Stomach (tissue), 4 donors: ENCODE measurements at regions not wholly inside any gene's neighbourhood (a gene's known extent, or its start where the extent isn't known, plus 50 kb on each side); places are given as distances from the start of the nearest gene placed in this dataset.

Experiments used
- CTCF ChIP-seq, 7 experiments: fragments of 450-650 bp in 4 of 7; fragments of 200-600 bp in 3 of 7; sonication (generic) in 3 of 7; IDR thresholded peaks; one replicate each; pipeline ENCODE4 v1.5.1; 2016 to 2019; ENCODE audit warnings: antibody characterized with exemption in 7 of 7, control low read depth in 2 of 7, mild to moderate bottlenecking in 1 of 7
- EP300 ChIP-seq: sonication (generic); formaldehyde crosslinking; IDR thresholded peaks from one replicate; pipeline ENCODE4 v1.6.1; 2017; ENCODE audit warnings: antibody characterized with exemption
- POLR2A ChIP-seq, 4 donors: fragments of 450-650 bp; IDR thresholded peaks; one replicate each; pipeline ENCODE4 v1.6.1; 2016; ENCODE audit warnings: antibody characterized with exemption in 4 of 4, control low read depth in 2 of 4, mild to moderate bottlenecking in 1 of 4, moderate library complexity in 1 of 4
- POLR2AphosphoS5 ChIP-seq, 3 donors: sonication (generic); formaldehyde crosslinking; IDR thresholded peaks; one replicate each; pipeline ENCODE4 v1.6.1; 2016; ENCODE audit warnings: antibody characterized with exemption in 3 of 3

GRCh38 chr18:73316513-73316912, 448.7 kb upstream of the NETO1 start:
- no peak for TF ChIP-seq CTCF (IDR thresholded peaks at IDR 0.05)
- no peak for TF ChIP-seq POLR2A (IDR thresholded peaks at IDR 0.05)
- no peak for TF ChIP-seq POLR2AphosphoS5 (IDR thresholded peaks at IDR 0.05)
- TF ChIP-seq EP300, result no peak
